GM13976 (cell line): ENCODE measurements at regions not wholly inside any gene's neighbourhood (a gene's known extent, or its start where the extent isn't known, plus 50 kb on each side); places are given as distances from the start of the nearest gene placed in this dataset.

ENCODE experiments used
- DNase-seq: peaks from one replicate; pipeline ENCODE4 v3.0.0; 2012; ENCODE audit warnings: low spot score
- CTCF ChIP-seq: IDR thresholded peaks from 2 replicates; pipeline ENCODE4 v1.5.1; 2012; ENCODE audit warnings: borderline replicate concordance, mild to moderate bottlenecking; ENCODE audit not compliant: insufficient read depth; ENCODE audit errors: extremely low read depth, missing control alignments, control extremely low read depth
- in situ Hi-C: fragments of 300-500 bp; cut with MboI; formaldehyde crosslinking; loops from one replicate; pipeline ENCODE4 v1.12.0; 2022; ENCODE audit warnings: low sequenced_read_pairs, mixed read lengths, inconsistent platforms; ENCODE audit not compliant: unreplicated experiment

- in situ Hi-C loops: no loop called here
- TF ChIP-seq CTCF: no peak
- DNase-seq: peak; percentile 4
Measured at GRCh38 chr19:29378126-29378525, 147.7 kb upstream of the VSTM2B start.

GRCh38 chr19:29378543-29379080 is 147.2 kb upstream of the VSTM2B start:
- DNase-seq: peak; percentile 4
- in situ Hi-C loops: no loop called here

GRCh38 chr19:29379257-29380021 is 146.4 kb upstream of the VSTM2B start:
- no peak for TF ChIP-seq CTCF
- in situ Hi-C loops: no loop called here
- peak; percentile 11 for DNase-seq

More at GRCh38 chr19:29378543-29379080, 147.2 kb upstream of the VSTM2B start:
- no peak for TF ChIP-seq CTCF

GRCh38 chr19:29380581-29380980 is 145.2 kb upstream of the VSTM2B start:
- in situ Hi-C loops: no loop called here
- no peak for DNase-seq
- TF ChIP-seq CTCF: no peak

- no peak for DNase-seq
- TF ChIP-seq CTCF: no peak
- in situ Hi-C loops: no loop called here
Measured at GRCh38 chr19:29381353-29382203, 144.2 kb upstream of the VSTM2B start.

- DNase-seq: no peak
- in situ Hi-C loops: no loop called here
- no peak for TF ChIP-seq CTCF
Measured at GRCh38 chr19:29383696-29384095, 142.1 kb upstream of the VSTM2B start.
